WTC11 (cell line): ENCODE measurements at regions not wholly inside any gene's neighbourhood (a gene's known extent, or its start where the extent isn't known, plus 50 kb on each side); places are given as distances from the start of the nearest gene placed in this dataset.

ENCODE experiments used
- ATAC-seq: fragments of 200-7000 bp; cut with Tn5 transposase; 2 replicates; pipeline ENCODE4 v1.10.0; 2021; ENCODE audit warnings: mild to moderate bottlenecking, moderate library complexity
- CTCF ChIA-PET: fragments of 300-600 bp; sonication (Branson Sonifier 250); formaldehyde crosslinking; loops from one replicate; lab custom pipeline; 2021; ENCODE audit warnings: antibody characterized with exemption; lab: Charles Lee
- POLR2A ChIA-PET: fragments of 350-600 bp; sonication (Branson Sonifier 250); formaldehyde crosslinking; loops from one replicate; lab custom pipeline; 2021; ENCODE audit warnings: antibody characterized with exemption; lab: Charles Lee
- DNase-seq: peaks from one replicate; pipeline ENCODE4 v3.0.0; 2021; ENCODE audit warnings: low spot score
- H3K27ac Mint-ChIP-seq: 2 replicates; pipeline ENCODE4 v1.8.0; 2021; ENCODE audit warnings: mixed read lengths
- H3K27me3 Mint-ChIP-seq: 2 replicates; pipeline ENCODE4 v1.8.0; 2021; ENCODE audit warnings: low read depth, mild to moderate bottlenecking, moderate library complexity, mixed read lengths
- H3K36me3 Mint-ChIP-seq: 2 replicates; pipeline ENCODE4 v1.8.0; 2021; ENCODE audit warnings: mixed read lengths
- H3K4me1 Mint-ChIP-seq: 2 replicates; pipeline ENCODE4 v1.8.0; 2022; ENCODE audit warnings: mixed read lengths
- H3K4me3 Mint-ChIP-seq: 2 replicates; pipeline ENCODE4 v1.8.0; 2021; ENCODE audit warnings: mild to moderate bottlenecking, moderate library complexity, mixed read lengths
- H3K9me3 Mint-ChIP-seq: 2 replicates; pipeline ENCODE4 v1.8.0; 2021; ENCODE audit warnings: mixed read lengths
- ATF1 ChIP-seq: sonication (generic); formaldehyde crosslinking; IDR thresholded peaks from 2 replicates; pipeline ENCODE4 v1.8.1; 2023; ENCODE audit warnings: mild to moderate bottlenecking, moderate library complexity, missing genetic modification reagents
- CREM ChIP-seq: sonication (generic); formaldehyde crosslinking; IDR thresholded peaks from 2 replicates; pipeline ENCODE4 v1.8.1; 2022; ENCODE audit warnings: mild to moderate bottlenecking, missing genetic modification reagents, moderate library complexity
- FOXJ3 ChIP-seq: sonication (generic); formaldehyde crosslinking; IDR thresholded peaks from 2 replicates; pipeline ENCODE4 v1.9.0; 2021; ENCODE audit warnings: missing genetic modification reagents, mild to moderate bottlenecking, borderline replicate concordance
- GTF2I ChIP-seq: fragments of 250-450 bp; sonication (Bioruptor Pico); conservative IDR thresholded peaks from 2 replicates; pipeline ENCODE4 v1.4.0; 2021; ENCODE audit warnings: mild to moderate bottlenecking
- JUN ChIP-seq: sonication (generic); formaldehyde crosslinking; IDR thresholded peaks from 2 replicates; pipeline ENCODE4 v1.8.0; 2023; ENCODE audit warnings: mild to moderate bottlenecking, missing genetic modification reagents
- MXD4 ChIP-seq: fragments of 250-450 bp; sonication (Bioruptor Pico); IDR thresholded peaks from 2 replicates; pipeline ENCODE4 v1.8.0; 2021; ENCODE audit warnings: mild to moderate bottlenecking, moderate library complexity, borderline replicate concordance
- SMAD4 ChIP-seq: sonication (generic); formaldehyde crosslinking; IDR thresholded peaks from 2 replicates; pipeline ENCODE4 v1.8.0; 2022; ENCODE audit warnings: mild to moderate bottlenecking, missing genetic modification reagents
- SP1 ChIP-seq: sonication (generic); formaldehyde crosslinking; conservative IDR thresholded peaks from 2 replicates; pipeline ENCODE4 v1.8.1; 2022; ENCODE audit warnings: missing genetic modification reagents
- ZBTB21 ChIP-seq: sonication (generic); formaldehyde crosslinking; IDR thresholded peaks from 2 replicates; pipeline ENCODE4 v1.8.1; 2023; ENCODE audit warnings: mild to moderate bottlenecking, missing genetic modification reagents, borderline replicate concordance
- ZNF219 ChIP-seq: sonication (generic); formaldehyde crosslinking; IDR thresholded peaks from 2 replicates; pipeline ENCODE4 v1.8.0; 2023; ENCODE audit warnings: missing genetic modification reagents, mild to moderate bottlenecking, borderline replicate concordance
- ZNF263 ChIP-seq: sonication (generic); formaldehyde crosslinking; IDR thresholded peaks from 2 replicates; pipeline ENCODE4 v1.8.1; 2022; ENCODE audit warnings: low read depth, mild to moderate bottlenecking, moderate library complexity, missing genetic modification reagents
- TF ChIP-seq, protein P1 (sequence below): fragments of 200-600 bp; IDR thresholded peaks from 2 replicates; pipeline ENCODE4 v1.8.0; 2022; ENCODE audit warnings: antibody characterized with exemption
- TF ChIP-seq, protein P2 (sequence below): sonication (generic); formaldehyde crosslinking; conservative IDR thresholded peaks from 2 replicates; pipeline ENCODE4 v1.8.1; 2022; ENCODE audit warnings: mild to moderate bottlenecking, missing genetic modification reagents
- TF ChIP-seq, protein P3 (sequence below): sonication (generic); formaldehyde crosslinking; IDR thresholded peaks from 2 replicates; pipeline ENCODE4 v1.8.1; 2023; ENCODE audit warnings: mild to moderate bottlenecking, missing genetic modification reagents, borderline replicate concordance
- TF ChIP-seq, protein P4 (sequence below): sonication (generic); formaldehyde crosslinking; IDR thresholded peaks from 2 replicates; pipeline ENCODE4 v1.8.1; 2022; ENCODE audit warnings: low read depth, missing genetic modification reagents, borderline replicate concordance
- TF ChIP-seq, protein P5 (sequence below): sonication (generic); formaldehyde crosslinking; IDR thresholded peaks from 2 replicates; pipeline ENCODE4 v1.8.1; 2022; ENCODE audit warnings: mild to moderate bottlenecking, moderate library complexity, missing genetic modification reagents
- TF ChIP-seq, protein P6 (sequence below): fragments of 250-450 bp; sonication (Bioruptor Pico); IDR thresholded peaks from 2 replicates; pipeline ENCODE4 v1.9.0; 2021; ENCODE audit warnings: mild to moderate bottlenecking
- TF ChIP-seq, protein P7 (sequence below): sonication (generic); formaldehyde crosslinking; IDR thresholded peaks from 2 replicates; pipeline ENCODE4 v1.8.0; 2022; ENCODE audit warnings: mild to moderate bottlenecking, missing genetic modification reagents
- TF ChIP-seq, protein P8 (sequence below): sonication (generic); formaldehyde crosslinking; IDR thresholded peaks from 2 replicates; pipeline ENCODE4 v1.8.1; 2022; ENCODE audit warnings: mild to moderate bottlenecking, missing genetic modification reagents, moderate library complexity, borderline replicate concordance
- TF ChIP-seq, protein P9 (sequence below): sonication (generic); formaldehyde crosslinking; IDR thresholded peaks from 2 replicates; pipeline ENCODE4 v1.8.0; 2023; ENCODE audit warnings: missing genetic modification reagents, mild to moderate bottlenecking, borderline replicate concordance

DNA sequence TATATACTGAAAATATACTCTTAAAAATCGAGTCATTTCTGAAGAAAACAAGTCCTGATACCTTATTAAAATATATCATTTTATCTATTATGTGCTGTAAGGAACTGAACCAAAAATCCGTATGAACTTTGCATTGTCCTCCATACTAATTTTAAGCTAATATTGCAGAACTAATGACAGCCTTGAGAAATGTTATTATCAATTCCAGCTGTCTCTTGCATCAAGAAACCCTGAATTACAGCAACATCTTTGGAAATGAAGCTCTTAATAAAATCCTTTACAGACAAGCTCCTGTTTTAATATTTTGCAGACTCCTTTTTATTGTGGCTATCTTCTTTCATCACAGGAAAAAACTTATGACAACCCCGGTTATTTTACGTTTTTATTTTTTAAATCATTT lies 1335.3 kb downstream of the EFNB2 start (continued):
- TF ChIP-seq, protein P1, sequence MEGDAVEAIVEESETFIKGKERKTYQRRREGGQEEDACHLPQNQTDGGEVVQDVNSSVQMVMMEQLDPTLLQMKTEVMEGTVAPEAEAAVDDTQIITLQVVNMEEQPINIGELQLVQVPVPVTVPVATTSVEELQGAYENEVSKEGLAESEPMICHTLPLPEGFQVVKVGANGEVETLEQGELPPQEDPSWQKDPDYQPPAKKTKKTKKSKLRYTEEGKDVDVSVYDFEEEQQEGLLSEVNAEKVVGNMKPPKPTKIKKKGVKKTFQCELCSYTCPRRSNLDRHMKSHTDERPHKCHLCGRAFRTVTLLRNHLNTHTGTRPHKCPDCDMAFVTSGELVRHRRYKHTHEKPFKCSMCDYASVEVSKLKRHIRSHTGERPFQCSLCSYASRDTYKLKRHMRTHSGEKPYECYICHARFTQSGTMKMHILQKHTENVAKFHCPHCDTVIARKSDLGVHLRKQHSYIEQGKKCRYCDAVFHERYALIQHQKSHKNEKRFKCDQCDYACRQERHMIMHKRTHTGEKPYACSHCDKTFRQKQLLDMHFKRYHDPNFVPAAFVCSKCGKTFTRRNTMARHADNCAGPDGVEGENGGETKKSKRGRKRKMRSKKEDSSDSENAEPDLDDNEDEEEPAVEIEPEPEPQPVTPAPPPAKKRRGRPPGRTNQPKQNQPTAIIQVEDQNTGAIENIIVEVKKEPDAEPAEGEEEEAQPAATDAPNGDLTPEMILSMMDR, result no peak
- no peak for TF ChIP-seq ZNF263 (CRISPR knock-in tag)
- TF ChIP-seq, all 79 proteins: peak for 0

DNA sequence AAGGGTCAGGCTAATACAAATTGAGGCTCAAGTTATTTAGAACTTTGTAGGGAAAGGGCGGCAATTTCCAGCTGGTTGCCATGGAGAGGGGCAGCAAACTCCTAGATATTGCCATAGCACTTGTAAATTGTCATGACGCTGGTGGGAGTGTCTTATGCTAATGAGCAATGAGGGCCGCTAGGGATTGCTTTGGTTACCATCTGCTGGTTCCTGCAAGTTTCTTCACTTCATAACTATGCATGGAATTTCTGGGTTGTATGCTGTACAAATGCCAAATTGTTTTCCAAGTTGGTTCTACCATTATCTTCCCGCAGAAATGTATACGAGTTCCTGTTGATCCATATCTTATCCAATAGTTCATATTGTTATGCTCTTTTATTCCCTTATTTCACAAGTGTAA lies 1339.4 kb downstream of the EFNB2 start:
- Mint-ChIP-seq H3K9me3 (no peaks in the 10 kb centered on the region), H3K4me3 (no peak overlapping the region), H3K27ac (no peak overlapping the region; the same call in 1 of the 2 replicates), H3K36me3 (no peaks in the 10 kb centered on the region), H3K27me3 (no peaks in the 10 kb centered on the region), H3K4me1 (peaks cover 10% of the 10 kb centered on the region)
- TF ChIP-seq, protein P2, sequence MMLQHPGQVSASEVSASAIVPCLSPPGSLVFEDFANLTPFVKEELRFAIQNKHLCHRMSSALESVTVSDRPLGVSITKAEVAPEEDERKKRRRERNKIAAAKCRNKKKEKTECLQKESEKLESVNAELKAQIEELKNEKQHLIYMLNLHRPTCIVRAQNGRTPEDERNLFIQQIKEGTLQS (CRISPR knock-in tag), result no peak
- TF ChIP-seq, protein P3, sequence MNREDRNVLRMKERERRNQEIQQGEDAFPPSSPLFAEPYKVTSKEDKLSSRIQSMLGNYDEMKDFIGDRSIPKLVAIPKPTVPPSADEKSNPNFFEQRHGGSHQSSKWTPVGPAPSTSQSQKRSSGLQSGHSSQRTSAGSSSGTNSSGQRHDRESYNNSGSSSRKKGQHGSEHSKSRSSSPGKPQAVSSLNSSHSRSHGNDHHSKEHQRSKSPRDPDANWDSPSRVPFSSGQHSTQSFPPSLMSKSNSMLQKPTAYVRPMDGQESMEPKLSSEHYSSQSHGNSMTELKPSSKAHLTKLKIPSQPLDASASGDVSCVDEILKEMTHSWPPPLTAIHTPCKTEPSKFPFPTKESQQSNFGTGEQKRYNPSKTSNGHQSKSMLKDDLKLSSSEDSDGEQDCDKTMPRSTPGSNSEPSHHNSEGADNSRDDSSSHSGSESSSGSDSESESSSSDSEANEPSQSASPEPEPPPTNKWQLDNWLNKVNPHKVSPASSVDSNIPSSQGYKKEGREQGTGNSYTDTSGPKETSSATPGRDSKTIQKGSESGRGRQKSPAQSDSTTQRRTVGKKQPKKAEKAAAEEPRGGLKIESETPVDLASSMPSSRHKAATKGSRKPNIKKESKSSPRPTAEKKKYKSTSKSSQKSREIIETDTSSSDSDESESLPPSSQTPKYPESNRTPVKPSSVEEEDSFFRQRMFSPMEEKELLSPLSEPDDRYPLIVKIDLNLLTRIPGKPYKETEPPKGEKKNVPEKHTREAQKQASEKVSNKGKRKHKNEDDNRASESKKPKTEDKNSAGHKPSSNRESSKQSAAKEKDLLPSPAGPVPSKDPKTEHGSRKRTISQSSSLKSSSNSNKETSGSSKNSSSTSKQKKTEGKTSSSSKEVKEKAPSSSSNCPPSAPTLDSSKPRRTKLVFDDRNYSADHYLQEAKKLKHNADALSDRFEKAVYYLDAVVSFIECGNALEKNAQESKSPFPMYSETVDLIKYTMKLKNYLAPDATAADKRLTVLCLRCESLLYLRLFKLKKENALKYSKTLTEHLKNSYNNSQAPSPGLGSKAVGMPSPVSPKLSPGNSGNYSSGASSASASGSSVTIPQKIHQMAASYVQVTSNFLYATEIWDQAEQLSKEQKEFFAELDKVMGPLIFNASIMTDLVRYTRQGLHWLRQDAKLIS (CRISPR knock-in tag), result no peak
- TF ChIP-seq GTF2I (CRISPR knock-in tag) (no peak), ZBTB21 (no peak), FOXJ3 (CRISPR knock-in tag) (no peak), SP1 (CRISPR knock-in tag) (no peak), MXD4 (CRISPR knock-in tag) (no peak), ATF1 (no peak), CREM (no peak), SMAD4 (CRISPR knock-in tag) (no peak), ZNF219 (CRISPR knock-in tag) (no peak), JUN (CRISPR knock-in tag) (no peak)
- TF ChIP-seq, protein P4, sequence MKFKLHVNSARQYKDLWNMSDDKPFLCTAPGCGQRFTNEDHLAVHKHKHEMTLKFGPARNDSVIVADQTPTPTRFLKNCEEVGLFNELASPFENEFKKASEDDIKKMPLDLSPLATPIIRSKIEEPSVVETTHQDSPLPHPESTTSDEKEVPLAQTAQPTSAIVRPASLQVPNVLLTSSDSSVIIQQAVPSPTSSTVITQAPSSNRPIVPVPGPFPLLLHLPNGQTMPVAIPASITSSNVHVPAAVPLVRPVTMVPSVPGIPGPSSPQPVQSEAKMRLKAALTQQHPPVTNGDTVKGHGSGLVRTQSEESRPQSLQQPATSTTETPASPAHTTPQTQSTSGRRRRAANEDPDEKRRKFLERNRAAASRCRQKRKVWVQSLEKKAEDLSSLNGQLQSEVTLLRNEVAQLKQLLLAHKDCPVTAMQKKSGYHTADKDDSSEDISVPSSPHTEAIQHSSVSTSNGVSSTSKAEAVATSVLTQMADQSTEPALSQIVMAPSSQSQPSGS (CRISPR knock-in tag), result no peak
- TF ChIP-seq, protein P5, sequence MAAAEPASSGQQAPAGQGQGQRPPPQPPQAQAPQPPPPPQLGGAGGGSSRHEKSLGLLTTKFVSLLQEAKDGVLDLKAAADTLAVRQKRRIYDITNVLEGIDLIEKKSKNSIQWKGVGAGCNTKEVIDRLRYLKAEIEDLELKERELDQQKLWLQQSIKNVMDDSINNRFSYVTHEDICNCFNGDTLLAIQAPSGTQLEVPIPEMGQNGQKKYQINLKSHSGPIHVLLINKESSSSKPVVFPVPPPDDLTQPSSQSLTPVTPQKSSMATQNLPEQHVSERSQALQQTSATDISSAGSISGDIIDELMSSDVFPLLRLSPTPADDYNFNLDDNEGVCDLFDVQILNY (CRISPR knock-in tag), result no peak
- TF ChIP-seq, protein P6, sequence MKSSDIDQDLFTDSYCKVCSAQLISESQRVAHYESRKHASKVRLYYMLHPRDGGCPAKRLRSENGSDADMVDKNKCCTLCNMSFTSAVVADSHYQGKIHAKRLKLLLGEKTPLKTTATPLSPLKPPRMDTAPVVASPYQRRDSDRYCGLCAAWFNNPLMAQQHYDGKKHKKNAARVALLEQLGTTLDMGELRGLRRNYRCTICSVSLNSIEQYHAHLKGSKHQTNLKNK (CRISPR knock-in tag), result no peak
- TF ChIP-seq, protein P7, sequence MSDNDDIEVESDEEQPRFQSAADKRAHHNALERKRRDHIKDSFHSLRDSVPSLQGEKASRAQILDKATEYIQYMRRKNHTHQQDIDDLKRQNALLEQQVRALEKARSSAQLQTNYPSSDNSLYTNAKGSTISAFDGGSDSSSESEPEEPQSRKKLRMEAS (CRISPR knock-in tag), result no peak
- TF ChIP-seq, protein P8, sequence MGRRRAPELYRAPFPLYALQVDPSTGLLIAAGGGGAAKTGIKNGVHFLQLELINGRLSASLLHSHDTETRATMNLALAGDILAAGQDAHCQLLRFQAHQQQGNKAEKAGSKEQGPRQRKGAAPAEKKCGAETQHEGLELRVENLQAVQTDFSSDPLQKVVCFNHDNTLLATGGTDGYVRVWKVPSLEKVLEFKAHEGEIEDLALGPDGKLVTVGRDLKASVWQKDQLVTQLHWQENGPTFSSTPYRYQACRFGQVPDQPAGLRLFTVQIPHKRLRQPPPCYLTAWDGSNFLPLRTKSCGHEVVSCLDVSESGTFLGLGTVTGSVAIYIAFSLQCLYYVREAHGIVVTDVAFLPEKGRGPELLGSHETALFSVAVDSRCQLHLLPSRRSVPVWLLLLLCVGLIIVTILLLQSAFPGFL (CRISPR knock-in tag), result no peak
- TF ChIP-seq, protein P9, sequence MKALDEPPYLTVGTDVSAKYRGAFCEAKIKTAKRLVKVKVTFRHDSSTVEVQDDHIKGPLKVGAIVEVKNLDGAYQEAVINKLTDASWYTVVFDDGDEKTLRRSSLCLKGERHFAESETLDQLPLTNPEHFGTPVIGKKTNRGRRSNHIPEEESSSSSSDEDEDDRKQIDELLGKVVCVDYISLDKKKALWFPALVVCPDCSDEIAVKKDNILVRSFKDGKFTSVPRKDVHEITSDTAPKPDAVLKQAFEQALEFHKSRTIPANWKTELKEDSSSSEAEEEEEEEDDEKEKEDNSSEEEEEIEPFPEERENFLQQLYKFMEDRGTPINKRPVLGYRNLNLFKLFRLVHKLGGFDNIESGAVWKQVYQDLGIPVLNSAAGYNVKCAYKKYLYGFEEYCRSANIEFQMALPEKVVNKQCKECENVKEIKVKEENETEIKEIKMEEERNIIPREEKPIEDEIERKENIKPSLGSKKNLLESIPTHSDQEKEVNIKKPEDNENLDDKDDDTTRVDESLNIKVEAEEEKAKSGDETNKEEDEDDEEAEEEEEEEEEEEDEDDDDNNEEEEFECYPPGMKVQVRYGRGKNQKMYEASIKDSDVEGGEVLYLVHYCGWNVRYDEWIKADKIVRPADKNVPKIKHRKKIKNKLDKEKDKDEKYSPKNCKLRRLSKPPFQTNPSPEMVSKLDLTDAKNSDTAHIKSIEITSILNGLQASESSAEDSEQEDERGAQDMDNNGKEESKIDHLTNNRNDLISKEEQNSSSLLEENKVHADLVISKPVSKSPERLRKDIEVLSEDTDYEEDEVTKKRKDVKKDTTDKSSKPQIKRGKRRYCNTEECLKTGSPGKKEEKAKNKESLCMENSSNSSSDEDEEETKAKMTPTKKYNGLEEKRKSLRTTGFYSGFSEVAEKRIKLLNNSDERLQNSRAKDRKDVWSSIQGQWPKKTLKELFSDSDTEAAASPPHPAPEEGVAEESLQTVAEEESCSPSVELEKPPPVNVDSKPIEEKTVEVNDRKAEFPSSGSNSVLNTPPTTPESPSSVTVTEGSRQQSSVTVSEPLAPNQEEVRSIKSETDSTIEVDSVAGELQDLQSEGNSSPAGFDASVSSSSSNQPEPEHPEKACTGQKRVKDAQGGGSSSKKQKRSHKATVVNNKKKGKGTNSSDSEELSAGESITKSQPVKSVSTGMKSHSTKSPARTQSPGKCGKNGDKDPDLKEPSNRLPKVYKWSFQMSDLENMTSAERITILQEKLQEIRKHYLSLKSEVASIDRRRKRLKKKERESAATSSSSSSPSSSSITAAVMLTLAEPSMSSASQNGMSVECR (CRISPR knock-in tag), result no peak
- ChIA-PET CTCF (no interaction called here), POLR2A (no interaction called here)
- DNase-seq (peak; percentile 23), ATAC-seq (peak; percentile 82)
